ENCODE measurements at regions not wholly inside any gene's neighbourhood (a gene's known extent, or its start where the extent isn't known, plus 50 kb on each side); places are given as distances from the start of the nearest gene placed in this dataset.
"Not testable (repeated sequence)": the region's sequence is repeated elsewhere in the genome, so short reads cannot be mapped to it uniquely, and the experiment has no call there.

DNA sequence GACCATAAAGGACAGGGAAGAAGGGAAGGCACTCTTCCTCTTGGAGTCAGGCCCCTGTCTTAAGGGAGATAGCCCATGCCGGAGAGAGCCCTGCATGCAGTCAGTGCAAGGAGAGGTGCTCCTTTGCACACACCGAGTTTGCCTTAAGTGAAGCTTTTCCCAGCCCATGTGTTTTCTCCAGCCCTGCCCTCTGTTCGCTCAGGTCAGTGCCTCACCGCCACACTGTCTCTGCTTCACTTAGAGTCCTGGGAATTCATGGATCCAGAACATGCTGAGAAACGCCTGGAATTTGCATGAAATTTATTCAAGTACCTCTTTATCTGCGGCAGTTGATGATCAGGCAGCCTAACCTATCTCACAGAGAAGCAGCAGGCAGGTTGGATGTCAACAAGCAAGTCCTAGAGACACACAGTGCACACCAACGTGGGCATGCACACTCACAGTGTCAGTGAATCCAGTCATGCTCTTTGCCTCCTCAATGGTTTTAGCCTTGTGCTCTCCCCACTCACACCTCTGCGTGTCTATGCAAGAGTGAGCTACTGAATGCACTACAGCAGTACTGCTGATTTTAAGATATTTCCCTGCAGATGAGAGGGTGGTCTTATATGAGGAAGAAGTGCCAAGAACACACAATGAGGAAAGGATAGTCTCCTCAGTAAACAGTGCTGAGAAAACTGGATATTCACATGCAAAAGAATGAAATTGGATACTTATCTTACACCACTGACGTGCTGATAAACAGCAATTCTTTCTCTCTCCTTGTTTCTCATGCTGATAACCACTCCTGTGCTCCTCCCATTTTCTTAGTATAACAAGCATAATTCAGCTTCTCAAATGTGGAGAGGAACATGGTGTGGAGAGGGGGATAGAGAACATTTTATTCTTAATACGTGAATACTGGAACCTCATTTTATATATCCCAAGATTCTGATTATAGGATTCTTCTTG is 295.1 kb upstream of the CDYL start:
- no peak for FAIRE-seq
- DNase-seq (ENCODE audit: extremely low spot score, insufficient read length, low read depth): no peak

DNA sequence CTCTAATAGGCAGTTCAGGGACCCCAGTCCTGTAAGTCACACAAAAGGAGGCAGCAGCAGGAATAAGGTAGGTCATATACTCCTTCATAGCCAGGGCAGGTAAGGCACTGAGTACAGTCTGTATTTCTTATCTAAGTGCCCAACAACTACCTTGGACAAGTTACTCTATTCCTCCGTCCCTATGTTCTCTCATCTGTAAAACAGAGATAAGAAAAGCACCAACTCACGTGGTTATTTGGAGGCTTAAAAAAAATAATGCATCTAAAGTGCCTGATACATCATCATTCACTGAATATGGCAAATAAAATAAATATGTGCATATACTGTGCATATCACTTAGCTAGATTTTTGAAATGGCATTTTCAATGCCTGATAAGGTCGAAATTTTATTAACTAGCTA is 298.1 kb upstream of the CDYL start:
- FAIRE-seq (no peak), DNase-seq (ENCODE audit: extremely low spot score, insufficient read length, low read depth) (no peak)

DNA sequence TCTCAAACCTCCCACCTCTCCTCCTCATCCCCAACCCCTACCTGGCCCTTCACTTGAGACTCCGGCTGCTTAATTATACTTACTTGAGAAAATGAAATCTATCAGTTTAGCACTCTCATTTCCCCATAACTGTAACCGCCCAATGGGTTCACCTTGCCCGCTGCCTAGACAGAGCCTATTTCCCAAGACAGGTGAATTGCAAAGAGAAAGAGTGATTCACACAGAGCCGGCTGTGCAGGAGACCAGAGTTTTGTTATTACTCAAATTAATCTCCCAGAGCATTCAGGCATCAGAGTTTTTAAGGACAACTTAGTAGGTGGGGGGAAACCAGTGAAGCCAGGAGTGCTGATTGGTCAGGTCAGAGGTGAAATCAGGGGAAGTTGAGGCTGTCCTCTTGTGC is 301.4 kb upstream of the CDYL start:
- FAIRE-seq: no peak
- no peak for DNase-seq (ENCODE audit: extremely low spot score, insufficient read length, low read depth)

DNA sequence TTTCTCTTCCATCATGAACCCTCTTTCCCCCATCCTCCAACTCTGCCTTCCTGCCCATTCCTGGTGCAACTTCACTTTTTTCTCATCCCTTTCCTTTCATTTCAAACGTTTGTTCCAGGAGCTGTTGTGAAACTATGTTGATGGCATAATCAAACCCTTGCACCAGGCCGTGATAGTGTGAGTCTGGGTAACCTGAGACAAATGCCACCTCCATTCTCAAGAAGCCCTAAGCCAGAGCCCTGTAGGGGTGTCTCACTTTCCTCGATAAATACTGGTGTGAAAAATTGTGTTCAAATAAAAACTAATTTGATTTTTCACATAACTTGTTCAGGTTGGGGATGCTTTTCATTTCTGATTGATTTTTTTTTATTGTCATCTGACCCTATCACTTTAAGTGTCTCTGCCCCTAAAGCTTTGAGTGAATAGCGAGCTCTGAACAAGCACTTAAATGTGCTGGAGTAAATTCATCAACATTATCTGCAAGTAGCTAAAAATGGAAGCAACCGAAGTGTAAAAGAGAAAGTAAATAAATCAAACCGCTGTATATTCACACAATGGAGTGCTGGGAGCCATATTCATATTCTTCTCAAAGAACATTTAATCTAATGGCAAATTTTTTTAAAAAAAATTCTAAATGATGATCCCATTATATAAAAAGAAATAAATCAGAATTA is 303.1 kb upstream of the CDYL start:
- no peak for FAIRE-seq

DNA sequence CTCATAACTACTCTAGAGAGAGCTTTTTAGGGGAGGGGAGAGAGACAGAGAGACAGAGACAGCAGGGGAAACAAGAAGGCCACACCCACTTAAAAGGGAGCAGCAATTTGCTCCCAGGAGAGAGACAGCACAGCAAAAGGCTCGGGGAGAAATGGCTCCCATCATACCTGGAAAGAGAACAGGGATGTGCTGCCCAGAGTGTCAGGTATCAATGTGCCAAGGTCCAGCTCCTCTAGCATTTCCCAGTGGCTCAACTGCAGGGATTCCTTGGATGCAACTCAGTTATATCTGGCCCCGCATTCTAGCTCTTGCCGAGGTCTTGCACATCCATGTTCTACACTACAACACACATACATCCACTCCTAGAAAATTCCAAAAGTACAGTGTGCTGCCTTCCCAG is 304.0 kb upstream of the CDYL start:
- FAIRE-seq: no peak
- no peak for DNase-seq (ENCODE audit: extremely low spot score, insufficient read length, low read depth)

More for the DNA sequence above, 303.1 kb upstream of the CDYL start:
- no peak for DNase-seq (ENCODE audit: extremely low spot score, insufficient read length, low read depth)

DNA sequence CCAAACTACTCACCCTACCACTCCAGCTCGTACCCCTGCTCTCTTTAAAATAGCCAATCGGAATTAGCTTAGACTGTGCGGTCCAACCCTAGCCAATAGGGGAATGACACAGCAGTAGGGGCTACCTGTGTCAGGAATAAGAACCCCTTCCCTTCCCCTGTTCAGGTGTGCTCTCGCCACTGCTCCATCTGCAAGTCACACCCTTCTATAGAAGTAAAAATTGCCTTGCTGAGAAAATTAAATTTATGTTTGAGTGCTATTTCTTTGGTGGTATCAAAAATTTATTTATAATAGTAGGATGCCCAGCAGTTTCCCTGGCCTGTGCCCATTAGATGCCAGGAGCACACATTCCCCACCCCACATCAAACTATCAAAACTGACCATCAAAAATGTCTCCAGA is 304.7 kb upstream of the CDYL start:
- FAIRE-seq; DNase-seq (ENCODE audit: extremely low spot score, insufficient read length, low read depth): not testable (repeated sequence)

DNA sequence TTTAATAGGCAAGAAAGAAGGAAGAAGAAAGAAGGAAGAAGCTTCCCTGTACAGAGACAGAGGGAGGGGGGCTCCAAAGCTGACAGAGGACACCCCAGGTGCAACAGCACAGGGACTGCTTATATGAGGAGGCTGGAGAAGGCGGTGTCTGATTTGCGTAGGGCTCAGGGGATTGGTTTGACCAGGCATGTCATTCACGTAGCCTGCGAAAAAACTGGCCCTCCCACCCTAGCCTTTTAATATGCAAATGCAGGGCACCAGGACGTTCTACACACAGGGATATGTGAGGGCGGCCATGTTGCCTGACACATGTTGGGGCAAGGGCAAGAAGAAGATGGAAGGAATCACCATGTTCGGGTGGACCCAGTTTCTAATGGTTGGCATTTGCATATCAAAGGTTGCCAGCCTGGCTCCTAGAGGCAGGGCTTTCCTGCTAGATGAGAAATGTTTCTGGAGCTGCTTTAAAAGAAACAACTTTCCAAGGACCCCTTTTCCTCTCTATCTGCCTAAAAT is 305.4 kb upstream of the CDYL start:
- FAIRE-seq (no peak), DNase-seq (ENCODE audit: extremely low spot score, insufficient read length, low read depth) (no peak)

DNA sequence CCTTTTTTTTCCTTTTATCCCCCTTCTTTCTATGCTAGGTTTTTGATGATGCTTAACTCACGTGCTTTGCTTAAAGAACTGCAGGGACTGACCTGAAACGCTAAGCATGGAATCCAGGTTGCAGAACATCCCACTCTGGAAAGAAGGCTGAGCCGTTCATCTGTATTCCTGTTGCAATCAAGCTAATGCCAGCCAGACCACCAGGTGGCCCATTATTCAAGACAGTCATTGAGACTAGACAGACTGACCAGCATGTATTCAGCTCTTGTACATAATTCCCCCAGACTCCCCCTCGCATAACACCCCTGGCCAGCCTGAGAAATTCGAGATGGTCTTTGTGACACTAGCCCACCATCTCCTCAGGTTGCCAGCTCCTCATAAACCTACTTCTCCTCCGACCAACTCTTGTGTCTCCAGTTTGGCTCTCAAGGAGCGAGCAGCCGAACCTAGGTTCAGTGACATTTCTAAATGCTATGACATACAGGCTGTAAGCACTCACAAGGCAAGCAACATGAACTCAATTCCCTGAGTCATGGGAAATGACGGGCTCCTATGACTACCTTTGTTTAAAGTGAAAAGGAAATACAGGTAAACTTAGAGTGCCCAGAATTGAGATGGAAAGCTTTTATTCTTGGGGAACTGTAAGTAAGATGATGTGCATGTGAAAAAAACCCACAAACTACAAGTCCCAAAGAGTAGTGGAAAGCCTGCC is 309.3 kb upstream of the CDYL start:
- no peak for FAIRE-seq
- no peak for DNase-seq (ENCODE audit: extremely low spot score, insufficient read length, low read depth)

DNA sequence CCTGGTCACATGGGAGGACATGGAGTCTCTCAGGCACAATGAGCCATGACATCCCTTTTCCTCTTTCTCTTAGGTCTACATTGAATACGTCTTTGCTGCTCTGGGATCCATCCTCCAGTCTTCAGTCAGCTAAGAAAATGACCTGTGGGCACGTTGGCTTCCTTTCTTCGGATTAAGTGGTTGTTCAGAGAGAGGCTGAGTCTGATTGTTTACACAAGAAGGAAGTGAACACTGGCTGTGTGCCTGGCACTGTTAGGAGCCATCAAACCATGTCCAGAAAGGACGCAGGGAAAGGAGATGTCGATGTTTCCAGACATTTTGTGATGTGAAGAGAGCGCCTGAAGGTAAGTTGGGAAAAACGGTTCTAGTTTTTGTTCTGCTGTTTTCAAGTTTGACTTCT is 309.9 kb upstream of the CDYL start:
- no peak for DNase-seq (ENCODE audit: extremely low spot score, insufficient read length, low read depth)
- FAIRE-seq: no peak

DNA sequence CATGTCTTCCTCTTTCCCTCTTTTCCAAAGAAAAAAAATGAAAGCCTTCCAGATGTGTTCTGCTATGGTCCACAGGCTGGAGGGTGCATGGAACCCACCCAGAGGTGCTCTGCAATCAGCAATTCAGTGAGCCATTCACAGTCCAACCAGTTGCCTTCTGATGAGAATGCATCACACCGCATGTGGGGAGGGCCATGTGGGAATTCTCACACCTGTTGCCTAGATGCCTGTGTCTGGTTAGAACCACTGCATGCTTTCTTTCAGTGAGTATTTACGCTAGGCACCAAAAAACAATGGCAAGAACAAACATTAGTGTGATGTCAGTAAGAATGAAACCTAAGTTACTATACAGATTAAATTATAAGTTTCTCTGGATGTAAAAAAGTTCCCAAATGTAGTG is 311.6 kb upstream of the CDYL start:
- FAIRE-seq (no peak), DNase-seq (ENCODE audit: extremely low spot score, insufficient read length, low read depth) (no peak)

DNA sequence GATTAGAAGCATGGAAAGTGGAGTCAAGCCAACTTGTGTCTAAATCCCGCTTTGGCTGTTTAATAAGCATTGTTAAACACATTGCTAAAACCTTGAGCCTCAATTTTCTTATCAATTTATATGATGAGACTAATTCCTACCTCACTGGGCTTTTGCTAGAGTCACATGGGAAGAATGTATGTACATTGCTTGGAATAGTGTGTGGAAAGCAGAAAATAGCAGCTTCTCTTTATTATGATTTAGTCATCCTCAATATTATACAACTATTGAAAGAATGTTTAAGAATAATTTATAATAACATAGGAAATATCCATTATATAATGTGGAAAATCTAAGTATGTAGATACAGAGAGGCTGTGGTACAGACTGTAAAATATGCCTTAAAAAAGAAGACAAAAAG is 313.0 kb upstream of the CDYL start:
- DNase-seq (ENCODE audit: extremely low spot score, insufficient read length, low read depth) (no peak), FAIRE-seq (no peak)

DNA sequence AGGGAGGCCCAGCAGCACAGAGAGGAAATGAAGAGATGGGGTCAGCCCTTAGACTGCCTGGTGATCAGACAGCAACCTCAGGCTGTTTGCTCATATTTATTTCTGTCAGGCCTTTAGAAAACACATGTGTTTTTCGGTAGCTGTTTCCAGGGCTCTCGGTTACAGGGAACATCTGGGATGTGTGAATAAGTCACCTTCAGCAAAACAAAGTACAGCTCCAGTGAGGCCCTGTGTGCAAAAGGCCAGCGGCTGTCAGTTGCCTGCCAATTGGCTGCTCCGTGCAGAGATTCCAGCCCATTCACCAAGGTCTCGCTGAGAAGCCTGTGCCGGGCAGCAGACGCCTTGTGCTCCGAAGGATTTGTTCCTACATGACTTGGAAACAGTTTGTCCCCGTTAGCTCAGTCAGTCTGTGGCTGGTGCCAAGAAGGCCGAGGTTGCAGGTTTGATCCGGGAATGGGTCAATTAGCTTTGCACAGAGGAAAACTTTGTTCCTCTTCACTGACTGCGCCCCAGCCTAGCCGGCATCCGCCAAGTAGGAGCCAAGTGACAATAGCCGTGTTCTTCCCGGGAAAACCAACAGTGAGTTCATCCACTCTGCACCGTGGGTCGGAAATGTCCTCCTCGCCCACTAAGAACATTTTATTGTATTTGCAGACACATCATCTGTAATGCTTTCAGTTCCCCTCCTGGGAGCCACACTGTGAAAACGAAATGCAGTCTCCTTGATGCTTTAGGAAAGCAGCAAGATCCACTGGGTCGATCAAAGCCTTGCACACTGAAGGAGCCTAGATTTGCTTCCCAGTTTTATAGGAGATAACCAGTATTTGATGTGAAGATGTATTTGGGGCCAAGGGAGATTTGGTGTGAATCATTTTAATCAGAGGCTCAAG is 315.4 kb upstream of the CDYL start:
- FAIRE-seq: no peak
- DNase-seq (ENCODE audit: extremely low spot score, insufficient read length, low read depth): no peak

DNA sequence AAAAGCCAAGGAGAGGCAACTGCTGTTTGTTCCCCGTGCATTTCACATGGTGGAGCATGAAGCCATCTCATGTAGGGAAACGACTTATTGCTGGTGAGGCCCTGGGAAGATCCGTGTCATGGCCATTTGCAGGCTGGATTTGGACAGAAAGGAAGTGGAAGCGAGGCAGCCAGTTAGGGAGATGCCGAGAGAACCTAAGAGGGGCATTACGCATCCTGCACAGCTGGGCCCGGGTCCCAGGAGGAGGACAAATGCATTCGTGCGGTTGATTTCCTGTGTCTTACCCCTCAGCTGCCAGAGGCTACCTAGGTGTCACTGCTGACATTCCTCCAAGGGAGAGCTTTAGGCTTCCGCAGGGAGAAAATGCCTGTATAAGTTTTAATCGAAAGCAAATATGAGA is 316.2 kb upstream of the CDYL start:
- DNase-seq (ENCODE audit: extremely low spot score, insufficient read length, low read depth) (no peak), FAIRE-seq (no peak)

DNA sequence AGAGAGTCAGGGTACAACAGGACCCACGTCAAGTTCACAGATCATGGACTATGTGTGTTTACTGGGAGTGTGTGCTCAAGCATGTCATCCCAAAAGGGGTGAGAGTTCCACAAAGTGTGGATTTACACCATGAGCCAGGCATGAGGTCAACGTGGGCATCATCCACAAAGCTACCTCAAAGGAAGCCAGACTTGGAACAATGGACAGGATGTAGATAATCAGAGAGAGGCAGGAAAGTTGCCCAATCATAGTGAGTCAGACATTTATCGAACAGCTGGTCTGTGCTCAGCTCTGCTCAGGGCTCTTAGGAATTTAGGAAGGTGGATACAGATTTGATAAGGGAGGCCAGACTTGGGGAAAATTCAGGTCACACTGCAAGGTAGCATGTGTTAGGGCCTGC is 317.2 kb upstream of the CDYL start:
- FAIRE-seq (no peak), DNase-seq (ENCODE audit: extremely low spot score, insufficient read length, low read depth) (no peak)

DNA sequence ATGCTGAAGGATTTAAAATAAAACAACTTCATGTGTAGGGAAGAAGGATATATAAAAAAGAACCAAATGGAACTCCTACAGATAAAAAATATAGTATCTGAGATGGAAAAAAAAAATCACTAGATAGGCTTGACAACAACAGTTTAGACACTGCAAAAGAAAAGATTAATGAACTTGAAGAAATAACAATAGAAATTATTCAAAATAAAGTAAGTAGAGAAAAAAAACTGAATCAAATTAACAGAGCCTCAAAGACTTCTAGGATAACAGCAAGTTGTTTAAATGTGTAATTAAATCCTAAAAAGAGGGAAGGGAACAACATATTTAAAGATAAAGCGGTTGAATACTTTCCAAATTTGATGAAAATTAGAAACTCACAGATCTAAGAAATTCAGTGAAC is 316.3 kb upstream of the ECI2 start:
- DNase-seq (ENCODE audit: extremely low spot score, insufficient read length, low read depth): no peak
- FAIRE-seq: no peak

DNA sequence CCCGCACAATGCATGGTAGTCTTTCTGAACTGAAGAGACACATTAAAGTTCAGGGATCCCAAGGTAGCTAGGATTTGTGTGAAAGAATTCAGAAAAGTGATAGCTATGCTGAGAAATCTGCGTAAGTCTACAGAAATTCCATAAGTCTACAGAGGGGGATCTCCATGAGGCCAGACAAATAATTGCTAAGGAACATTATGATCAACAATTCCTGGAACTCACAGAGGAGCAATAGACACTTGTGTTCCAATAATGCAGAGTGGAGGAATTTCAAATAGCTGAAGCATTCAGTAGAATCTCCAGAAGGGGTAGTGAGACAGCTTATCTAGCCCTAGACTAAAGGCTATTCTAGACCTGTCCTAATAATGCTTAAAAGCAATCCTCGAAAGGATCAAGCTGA is 315.7 kb upstream of the ECI2 start:
- FAIRE-seq (no peak), DNase-seq (ENCODE audit: extremely low spot score, insufficient read length, low read depth) (no peak)

DNA sequence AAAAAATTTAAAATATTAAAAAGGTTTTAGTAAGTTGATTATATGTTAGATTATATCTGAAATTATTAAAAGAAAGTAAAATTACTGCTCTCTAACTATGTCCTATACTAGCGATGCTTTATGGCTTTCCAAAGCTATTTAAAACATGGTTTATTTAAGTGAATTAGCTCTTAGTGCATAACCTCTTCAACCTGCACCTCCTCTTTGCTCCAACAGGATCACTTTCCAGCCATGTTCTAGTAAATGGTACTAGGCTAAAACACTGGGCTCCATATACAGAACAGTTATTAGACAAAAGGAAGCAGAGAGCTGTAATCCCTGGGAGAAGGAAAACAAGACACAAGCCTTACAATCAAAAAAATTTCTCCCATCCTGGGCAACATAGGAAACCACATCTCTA is 314.9 kb upstream of the ECI2 start:
- FAIRE-seq (no peak), DNase-seq (ENCODE audit: extremely low spot score, insufficient read length, low read depth) (no peak)

DNA sequence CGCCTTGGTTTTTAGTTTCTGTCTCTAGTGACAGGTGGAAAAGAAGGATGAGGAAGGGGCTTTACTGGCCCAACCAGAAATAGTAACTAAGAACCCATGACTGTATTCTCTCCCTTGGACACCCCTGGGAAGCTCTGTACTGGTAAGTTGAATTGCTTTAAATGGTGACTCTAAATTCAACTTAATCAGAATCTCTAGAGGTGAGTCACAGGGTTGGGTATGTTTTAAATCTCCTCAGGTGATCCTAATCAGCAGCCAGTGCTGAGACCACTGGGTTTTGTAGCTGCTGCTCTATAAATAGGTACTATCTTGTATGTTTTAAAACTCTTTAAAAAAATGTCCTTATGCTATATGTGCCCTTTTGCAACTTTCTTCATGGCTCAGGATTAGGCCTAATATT is 314.0 kb upstream of the ECI2 start:
- FAIRE-seq (no peak), DNase-seq (ENCODE audit: extremely low spot score, insufficient read length, low read depth) (no peak)

DNA sequence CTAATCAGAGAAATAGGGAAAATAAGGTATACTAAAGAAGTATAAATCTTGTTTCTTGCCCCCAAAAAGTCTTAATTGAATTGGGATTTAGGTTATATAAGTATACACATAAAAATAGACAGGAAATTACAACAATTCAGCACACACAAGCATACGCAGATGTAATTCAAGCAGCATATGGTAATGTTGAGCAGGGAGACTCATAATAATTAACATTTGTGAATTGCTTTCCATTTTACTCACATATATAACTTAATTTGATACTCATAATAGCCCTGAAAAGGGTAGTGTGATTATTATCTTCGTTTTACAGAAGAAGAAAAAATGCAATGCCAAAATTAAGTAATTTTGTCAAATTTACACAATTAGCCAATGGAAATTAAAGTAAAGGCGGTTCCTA is 313.5 kb upstream of the ECI2 start:
- DNase-seq (ENCODE audit: extremely low spot score, insufficient read length, low read depth) (no peak), FAIRE-seq (no peak)
